ENCODE measurements at regions not wholly inside any gene's neighbourhood (a gene's known extent, or its start where the extent isn't known, plus 50 kb on each side); places are given as distances from the start of the nearest gene placed in this dataset.

DNA sequence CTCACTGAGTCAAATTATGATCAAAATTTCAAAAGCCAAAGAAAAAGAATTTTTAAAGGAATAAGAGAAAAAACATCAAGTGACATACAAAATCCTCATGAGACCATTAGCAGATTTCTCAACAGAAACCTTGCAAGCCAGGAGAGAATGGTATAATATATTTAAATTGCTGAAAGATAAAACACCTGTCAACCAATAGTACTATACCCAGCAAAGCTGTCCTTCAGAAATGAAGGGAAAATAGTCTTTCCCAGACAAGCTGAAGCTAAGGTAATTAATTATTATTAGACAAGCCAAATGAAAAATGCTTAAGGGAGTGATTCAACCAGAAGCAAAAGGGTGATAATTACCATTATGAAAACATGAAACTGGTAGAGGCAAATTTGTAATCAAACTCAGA, 104.2 kb upstream of the TET2 start:
- Mint-ChIP-seq H3K36me3 (ENCODE audit: low read depth) (no peaks in the 10 kb centered on the region), H3K27me3 (ENCODE audit: insufficient read depth) (peaks cover 6% of the 10 kb centered on the region), H3K4me3 (no peak overlapping the region), H3K27ac (no peak overlapping the region), H3K4me1 (no peaks in the 10 kb centered on the region), H3K9me3 (peaks cover 2% of the 10 kb centered on the region)
- H3K4me1 ChIP-seq (ENCODE audit: control insufficient read depth, insufficient read depth, low read length), result no peaks in the 10 kb centered on the region
- no peaks in the 10 kb centered on the region for H3K36me3 ChIP-seq (ENCODE audit: control insufficient read depth, insufficient read depth, low read length)
- TF ChIP-seq, protein P1, sequence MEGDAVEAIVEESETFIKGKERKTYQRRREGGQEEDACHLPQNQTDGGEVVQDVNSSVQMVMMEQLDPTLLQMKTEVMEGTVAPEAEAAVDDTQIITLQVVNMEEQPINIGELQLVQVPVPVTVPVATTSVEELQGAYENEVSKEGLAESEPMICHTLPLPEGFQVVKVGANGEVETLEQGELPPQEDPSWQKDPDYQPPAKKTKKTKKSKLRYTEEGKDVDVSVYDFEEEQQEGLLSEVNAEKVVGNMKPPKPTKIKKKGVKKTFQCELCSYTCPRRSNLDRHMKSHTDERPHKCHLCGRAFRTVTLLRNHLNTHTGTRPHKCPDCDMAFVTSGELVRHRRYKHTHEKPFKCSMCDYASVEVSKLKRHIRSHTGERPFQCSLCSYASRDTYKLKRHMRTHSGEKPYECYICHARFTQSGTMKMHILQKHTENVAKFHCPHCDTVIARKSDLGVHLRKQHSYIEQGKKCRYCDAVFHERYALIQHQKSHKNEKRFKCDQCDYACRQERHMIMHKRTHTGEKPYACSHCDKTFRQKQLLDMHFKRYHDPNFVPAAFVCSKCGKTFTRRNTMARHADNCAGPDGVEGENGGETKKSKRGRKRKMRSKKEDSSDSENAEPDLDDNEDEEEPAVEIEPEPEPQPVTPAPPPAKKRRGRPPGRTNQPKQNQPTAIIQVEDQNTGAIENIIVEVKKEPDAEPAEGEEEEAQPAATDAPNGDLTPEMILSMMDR (conservative IDR thresholded peaks at IDR 0.05), result no peak
- no peak overlapping the region for H3K27ac ChIP-seq (ENCODE audit: low read depth, low read length)
- no peak overlapping the region for H3K4me3 ChIP-seq (ENCODE audit: low read length)
- peaks cover 8% of the 10 kb centered on the region for H3K27me3 ChIP-seq (ENCODE audit: control insufficient read depth, insufficient read depth, low read length, poor library complexity, severe bottlenecking)
- no peak for DNase-seq
- H3K9ac ChIP-seq (ENCODE audit: extremely low read depth, low read length, poor library complexity, severe bottlenecking), result no peak overlapping the region
- no peaks in the 10 kb centered on the region for H3K9me3 ChIP-seq (ENCODE audit: control insufficient read depth, low read length)

DNA sequence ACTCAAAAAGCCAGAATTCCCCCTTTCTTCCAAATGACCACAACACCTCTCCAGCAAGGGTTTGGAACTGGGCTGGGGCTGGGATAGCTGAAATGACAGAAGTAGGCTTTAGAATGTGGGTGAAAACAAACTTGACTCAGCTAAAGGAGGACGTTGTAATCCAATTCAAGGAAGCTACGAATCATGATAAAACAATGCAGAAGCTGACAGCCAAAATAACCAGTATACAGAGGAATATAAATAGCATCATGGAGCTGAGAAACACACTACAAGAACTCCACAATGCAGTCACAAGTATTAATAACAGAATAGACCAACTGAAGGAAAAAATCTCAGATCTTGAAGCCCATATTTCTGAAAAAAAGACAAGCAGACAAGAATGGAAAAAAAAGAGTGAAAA, 95.8 kb upstream of the TET2 start:
- no peak overlapping the region for H3K27ac Mint-ChIP-seq
- 63 to 82% methylated on average over 1 to 2 of the region's 2 CpGs for WGBS, 2 experiments (ENCODE audit: insufficient coverage in 1 of 2, insufficient read length in 1 of 2)

DNA sequence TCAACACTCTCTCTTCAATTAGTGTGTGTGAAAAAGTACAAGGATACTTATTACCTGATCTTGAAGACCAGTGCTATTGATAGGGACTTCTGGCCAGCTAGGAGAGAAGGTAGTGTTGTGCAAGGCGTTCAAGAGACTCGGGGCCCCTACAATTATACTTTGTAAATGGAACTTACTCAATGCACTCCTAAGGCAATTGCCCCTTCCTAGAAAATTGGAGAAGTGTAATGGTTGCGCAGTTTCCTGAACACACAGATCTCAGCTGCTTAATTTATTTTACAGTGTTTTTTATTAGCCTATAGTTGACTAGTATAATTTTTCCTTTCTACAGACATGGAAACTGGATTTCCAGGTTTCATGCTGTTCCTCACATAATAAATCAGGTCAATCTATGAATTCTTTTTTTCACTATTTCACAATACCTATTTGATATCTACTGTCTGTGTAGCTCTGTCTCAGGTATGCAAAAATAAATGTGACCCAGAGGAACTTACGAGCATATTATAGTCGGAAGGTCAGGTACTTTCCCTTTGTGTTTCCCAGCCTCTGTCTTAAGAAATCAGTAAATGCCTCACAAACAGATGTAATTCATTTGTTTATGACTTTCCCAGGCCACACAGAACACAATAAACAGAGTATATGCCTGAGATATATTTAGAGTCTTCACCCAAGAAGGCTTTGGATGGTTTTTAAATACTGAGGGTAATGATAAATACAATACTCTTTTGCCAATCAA, 89.1 kb upstream of the TET2 start:
- no peaks in the 10 kb centered on the region for H3K9me3 ChIP-seq (ENCODE audit: control insufficient read depth, low read length)
- peaks cover 2% of the 10 kb centered on the region for H3K4me1 Mint-ChIP-seq

More for the DNA sequence above, 95.8 kb upstream of the TET2 start:
- Histone ChIP-seq H3K27me3 (ENCODE audit: control insufficient read depth, insufficient read depth, low read length, poor library complexity, severe bottlenecking) (no peaks in the 10 kb centered on the region), H3K4me1 (ENCODE audit: control insufficient read depth, insufficient read depth, low read length) (no peaks in the 10 kb centered on the region), H3K27ac (ENCODE audit: low read depth, low read length) (no peak overlapping the region), H3K9ac (ENCODE audit: extremely low read depth, low read length, poor library complexity, severe bottlenecking) (no peak overlapping the region), H3K9me3 (ENCODE audit: control insufficient read depth, low read length) (no peaks in the 10 kb centered on the region), H3K4me3 (ENCODE audit: low read length) (no peak overlapping the region), H3K36me3 (ENCODE audit: control insufficient read depth, insufficient read depth, low read length) (no peaks in the 10 kb centered on the region)
- Mint-ChIP-seq H3K27me3 (ENCODE audit: insufficient read depth) (no peaks in the 10 kb centered on the region), H3K4me3 (no peak overlapping the region), H3K9me3 (no peaks in the 10 kb centered on the region), H3K4me1 (no peaks in the 10 kb centered on the region), H3K36me3 (ENCODE audit: low read depth) (no peaks in the 10 kb centered on the region)
- no peak for DNase-seq
- TF ChIP-seq, protein P1 (conservative IDR thresholded peaks at IDR 0.05), result no peak

More for the DNA sequence above, 89.1 kb upstream of the TET2 start:
- TF ChIP-seq, protein P1 (conservative IDR thresholded peaks at IDR 0.05), result no peak
- no peak for DNase-seq
- Mint-ChIP-seq H3K27ac (no peak overlapping the region), H3K9me3 (no peaks in the 10 kb centered on the region), H3K36me3 (ENCODE audit: low read depth) (no peaks in the 10 kb centered on the region), H3K27me3 (ENCODE audit: insufficient read depth) (no peaks in the 10 kb centered on the region), H3K4me3 (no peak overlapping the region)
- Histone ChIP-seq H3K9ac (ENCODE audit: extremely low read depth, low read length, poor library complexity, severe bottlenecking) (no peak overlapping the region), H3K4me3 (ENCODE audit: low read length) (no peak overlapping the region), H3K4me1 (ENCODE audit: control insufficient read depth, insufficient read depth, low read length) (no peaks in the 10 kb centered on the region), H3K27ac (ENCODE audit: low read depth, low read length) (no peak overlapping the region), H3K36me3 (ENCODE audit: control insufficient read depth, insufficient read depth, low read length) (no peaks in the 10 kb centered on the region), H3K27me3 (ENCODE audit: control insufficient read depth, insufficient read depth, low read length, poor library complexity, severe bottlenecking) (no peaks in the 10 kb centered on the region)
- 86 to 94% methylated on average over 4 to 5 of the region's 5 CpGs for WGBS, 2 experiments (ENCODE audit: insufficient coverage in 1 of 2, insufficient read length in 1 of 2)
